WTC11 (cell line): ENCODE measurements at regions not wholly inside any gene's neighbourhood (a gene's known extent, or its start where the extent isn't known, plus 50 kb on each side); places are given as distances from the start of the nearest gene placed in this dataset.

ENCODE experiments used
- ATAC-seq: fragments of 200-7000 bp; cut with Tn5 transposase; 2 replicates; pipeline ENCODE4 v1.10.0; 2021; ENCODE audit warnings: mild to moderate bottlenecking, moderate library complexity
- CTCF ChIA-PET: fragments of 300-600 bp; sonication (Branson Sonifier 250); formaldehyde crosslinking; loops from one replicate; lab custom pipeline; 2021; ENCODE audit warnings: antibody characterized with exemption; lab: Charles Lee
- POLR2A ChIA-PET: fragments of 350-600 bp; sonication (Branson Sonifier 250); formaldehyde crosslinking; loops from one replicate; lab custom pipeline; 2021; ENCODE audit warnings: antibody characterized with exemption; lab: Charles Lee
- DNase-seq: peaks from one replicate; pipeline ENCODE4 v3.0.0; 2021; ENCODE audit warnings: low spot score
- H3K27ac Mint-ChIP-seq: 2 replicates; pipeline ENCODE4 v1.8.0; 2021; ENCODE audit warnings: mixed read lengths
- H3K27me3 Mint-ChIP-seq: 2 replicates; pipeline ENCODE4 v1.8.0; 2021; ENCODE audit warnings: low read depth, mild to moderate bottlenecking, moderate library complexity, mixed read lengths
- H3K36me3 Mint-ChIP-seq: 2 replicates; pipeline ENCODE4 v1.8.0; 2021; ENCODE audit warnings: mixed read lengths
- H3K4me1 Mint-ChIP-seq: 2 replicates; pipeline ENCODE4 v1.8.0; 2022; ENCODE audit warnings: mixed read lengths
- H3K4me3 Mint-ChIP-seq: 2 replicates; pipeline ENCODE4 v1.8.0; 2021; ENCODE audit warnings: mild to moderate bottlenecking, moderate library complexity, mixed read lengths
- H3K9me3 Mint-ChIP-seq: 2 replicates; pipeline ENCODE4 v1.8.0; 2021; ENCODE audit warnings: mixed read lengths
- ATF6 ChIP-seq: sonication (generic); formaldehyde crosslinking; IDR thresholded peaks from 2 replicates; pipeline ENCODE4 v1.8.1; 2023; ENCODE audit warnings: mild to moderate bottlenecking, missing genetic modification reagents
- ETV6 ChIP-seq: sonication (generic); formaldehyde crosslinking; IDR thresholded peaks from 2 replicates; pipeline ENCODE4 v1.8.1; 2022; ENCODE audit warnings: mild to moderate bottlenecking, missing genetic modification reagents
- FOXK1 ChIP-seq: sonication (generic); formaldehyde crosslinking; IDR thresholded peaks from 2 replicates; pipeline ENCODE4 v1.8.0; 2022; ENCODE audit warnings: mild to moderate bottlenecking, moderate library complexity, missing genetic modification reagents
- FOXP1 ChIP-seq: sonication (generic); formaldehyde crosslinking; IDR thresholded peaks from 2 replicates; pipeline ENCODE4 v1.8.0; 2022; ENCODE audit warnings: missing genetic modification reagents, mild to moderate bottlenecking, moderate library complexity, borderline replicate concordance
- IRF1 ChIP-seq: sonication (generic); formaldehyde crosslinking; IDR thresholded peaks from 2 replicates; pipeline ENCODE4 v1.8.0; 2023; ENCODE audit warnings: missing genetic modification reagents
- JAZF1 ChIP-seq: fragments of 250-450 bp; sonication (Bioruptor Pico); IDR thresholded peaks from 2 replicates; pipeline ENCODE4 v1.9.0; 2021; ENCODE audit warnings: moderate library complexity, mild to moderate bottlenecking, inconsistent platforms
- MAX ChIP-seq: sonication (generic); formaldehyde crosslinking; IDR thresholded peaks from 2 replicates; pipeline ENCODE4 v1.8.0; 2022; ENCODE audit warnings: mild to moderate bottlenecking, missing genetic modification reagents
- NFYB ChIP-seq: sonication (generic); formaldehyde crosslinking; conservative IDR thresholded peaks from 2 replicates; pipeline ENCODE4 v1.8.0; 2022; ENCODE audit warnings: low read depth, missing genetic modification reagents
- NR1H2 ChIP-seq: sonication (generic); formaldehyde crosslinking; IDR thresholded peaks from 2 replicates; pipeline ENCODE4 v1.9.0; 2021; ENCODE audit warnings: mild to moderate bottlenecking, moderate library complexity, missing genetic modification reagents
- RORB ChIP-seq: fragments of 250-450 bp; sonication (Bioruptor Pico); IDR thresholded peaks from 2 replicates; pipeline ENCODE4 v1.9.0; 2021; ENCODE audit warnings: mild to moderate bottlenecking
- SOX15 ChIP-seq: fragments of 250-450 bp; sonication (Bioruptor Pico); IDR thresholded peaks from 2 replicates; pipeline ENCODE4 v1.9.0; 2021; ENCODE audit warnings: mild to moderate bottlenecking
- TEAD1 ChIP-seq: sonication (generic); formaldehyde crosslinking; IDR thresholded peaks from 2 replicates; pipeline ENCODE4 v1.8.0; 2022; ENCODE audit warnings: mild to moderate bottlenecking, missing genetic modification reagents
- TEAD4 ChIP-seq: sonication (generic); formaldehyde crosslinking; IDR thresholded peaks from 2 replicates; pipeline ENCODE4 v1.8.0; 2022; ENCODE audit warnings: mild to moderate bottlenecking, missing genetic modification reagents
- USF2 ChIP-seq: sonication (generic); formaldehyde crosslinking; IDR thresholded peaks from 2 replicates; pipeline ENCODE4 v1.8.1; 2023; ENCODE audit warnings: mild to moderate bottlenecking, missing genetic modification reagents, moderate library complexity
- ZBTB21 ChIP-seq: sonication (generic); formaldehyde crosslinking; IDR thresholded peaks from 2 replicates; pipeline ENCODE4 v1.8.1; 2023; ENCODE audit warnings: mild to moderate bottlenecking, missing genetic modification reagents, borderline replicate concordance
- ZBTB43 ChIP-seq: sonication (generic); formaldehyde crosslinking; IDR thresholded peaks from 2 replicates; pipeline ENCODE4 v1.8.1; 2023; ENCODE audit warnings: mild to moderate bottlenecking, missing genetic modification reagents
- ZNF138 ChIP-seq: sonication (generic); formaldehyde crosslinking; conservative IDR thresholded peaks from 2 replicates; pipeline ENCODE4 v1.8.1; 2022; ENCODE audit warnings: mild to moderate bottlenecking, moderate library complexity, missing genetic modification reagents
- ZNF416 ChIP-seq: fragments of 250-450 bp; sonication (Bioruptor Pico); IDR thresholded peaks from 2 replicates; pipeline ENCODE4 v1.9.0; 2021; ENCODE audit warnings: mild to moderate bottlenecking, inconsistent platforms
- ZNF423 ChIP-seq: fragments of 250-450 bp; sonication (Bioruptor Pico); IDR thresholded peaks from 2 replicates; pipeline ENCODE4 v2.1.2; 2022; ENCODE audit warnings: mild to moderate bottlenecking, moderate library complexity
- ZNF671 ChIP-seq: fragments of 250-450 bp; sonication (Bioruptor Pico); IDR thresholded peaks from 2 replicates; pipeline ENCODE4 v1.8.0; 2021; ENCODE audit warnings: mild to moderate bottlenecking
- TF ChIP-seq, protein P1 (sequence below): sonication (generic); formaldehyde crosslinking; IDR thresholded peaks from 2 replicates; pipeline ENCODE4 v1.8.1; 2023; ENCODE audit warnings: mild to moderate bottlenecking, missing genetic modification reagents, moderate library complexity

- no peak for TF ChIP-seq ATF6 (CRISPR knock-in tag)
Observed at GRCh38 chr9:108779551-108780325, 76.0 kb downstream of the ACTL7B start (continued).

GRCh38 chr9:108776920-108777639 is 78.7 kb downstream of the ACTL7B start:
- TF ChIP-seq USF2 (CRISPR knock-in tag) (no peak), TEAD4 (no peak), FOXP1 (CRISPR knock-in tag) (no peak), MAX (CRISPR knock-in tag) (no peak), TEAD1 (CRISPR knock-in tag) (no peak), JAZF1 (CRISPR knock-in tag) (no peak), RORB (CRISPR knock-in tag) (no peak), FOXK1 (CRISPR knock-in tag) (no peak), SOX15 (CRISPR knock-in tag) (no peak), ZNF138 (no peak), NR1H2 (CRISPR knock-in tag) (no peak), ZNF416 (CRISPR knock-in tag) (no peak), ETV6 (no peak), IRF1 (CRISPR knock-in tag) (no peak), ZBTB43 (CRISPR knock-in tag) (no peak), ZNF423 (CRISPR knock-in tag) (no peak), ZBTB21 (CRISPR knock-in tag) (no peak), NFYB (CRISPR knock-in tag) (no peak), ZNF671 (no peak)
- TF ChIP-seq, protein P1, sequence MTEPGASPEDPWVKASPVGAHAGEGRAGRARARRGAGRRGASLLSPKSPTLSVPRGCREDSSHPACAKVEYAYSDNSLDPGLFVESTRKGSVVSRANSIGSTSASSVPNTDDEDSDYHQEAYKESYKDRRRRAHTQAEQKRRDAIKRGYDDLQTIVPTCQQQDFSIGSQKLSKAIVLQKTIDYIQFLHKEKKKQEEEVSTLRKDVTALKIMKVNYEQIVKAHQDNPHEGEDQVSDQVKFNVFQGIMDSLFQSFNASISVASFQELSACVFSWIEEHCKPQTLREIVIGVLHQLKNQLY (CRISPR knock-in tag), result no peak
- ChIA-PET CTCF (interaction anchor here (1.0 to 1.5 kb wide), 5 partner anchors 10 to 1311 kb away, joined by 3 to 9 read pairs (median 4); no protein-coding TSS in a partner anchor), POLR2A (no interaction called here)
- ATAC-seq, result peak; percentile 64
- no peaks in the 10 kb centered on the region for H3K9me3 Mint-ChIP-seq
- no peaks in the 10 kb centered on the region for H3K36me3 Mint-ChIP-seq
- H3K27me3 Mint-ChIP-seq, result peaks cover 8% of the 10 kb centered on the region; the same call in 1 of the 2 replicates
- H3K27ac Mint-ChIP-seq, result no peak overlapping the region
- H3K4me3 Mint-ChIP-seq, result no peak overlapping the region
- peaks cover 35% of the 10 kb centered on the region for H3K4me1 Mint-ChIP-seq
- no peak for DNase-seq
